Neural progenitor cell (in vitro differentiated cells): ENCODE measurements at regions not wholly inside any gene's neighbourhood (a gene's known extent, or its start where the extent isn't known, plus 50 kb on each side); places are given as distances from the start of the nearest gene placed in this dataset.

Source experiments
- DNase-seq: peaks from one replicate; pipeline ENCODE4 v3.0.0-alpha.2; 2016; ENCODE audit warnings: low spot score
- H2AFZ ChIP-seq: fragments of 200-600 bp; sonication (generic); replicated peaks from 2 replicates; pipeline ENCODE4 v1.6.1; 2016; ENCODE audit warnings: antibody characterized with exemption
- H3F3A ChIP-seq: fragments of 200-600 bp; sonication (generic); 2 replicates; pipeline ENCODE4 v1.6.1; 2016; ENCODE audit warnings: antibody characterized with exemption, low read depth
- H3K27ac ChIP-seq: fragments of 200-600 bp; sonication (generic); 2 replicates; pipeline ENCODE4 v1.5.1; 2016; ENCODE audit warnings: mild to moderate bottlenecking
- H3K27me3 ChIP-seq: fragments of 200-600 bp; sonication (generic); 2 replicates; pipeline ENCODE4 v1.6.1; 2016; ENCODE audit warnings: mild to moderate bottlenecking, moderate library complexity
- H3K36me3 ChIP-seq: fragments of 200-600 bp; sonication (generic); 2 replicates; pipeline ENCODE4 v1.5.1; 2016
- H3K4me1 ChIP-seq: fragments of 200-600 bp; sonication (generic); 2 replicates; pipeline ENCODE4 v1.6.1; 2016; ENCODE audit warnings: mixed run types
- H3K4me2 ChIP-seq: fragments of 200-600 bp; sonication (generic); 2 replicates; pipeline ENCODE4 v1.6.1; 2016
- H3K4me3 ChIP-seq: fragments of 200-600 bp; sonication (generic); 2 replicates; pipeline ENCODE4 v1.5.1; 2016
- H3K79me2 ChIP-seq: fragments of 200-600 bp; sonication (generic); 2 replicates; pipeline ENCODE4 v1.6.1; 2016; ENCODE audit warnings: low read depth
- H3K9ac ChIP-seq: fragments of 200-600 bp; sonication (generic); 2 replicates; pipeline ENCODE4 v1.6.1; 2016
- H3K9me3 ChIP-seq: fragments of 200-600 bp; sonication (generic); 2 replicates; pipeline ENCODE4 v1.5.1; 2016; ENCODE audit warnings: low read depth
- H4K20me1 ChIP-seq: fragments of 200-600 bp; sonication (generic); 2 replicates; pipeline ENCODE4 v1.6.1; 2016; ENCODE audit warnings: low read depth
- H3K27ac Mint-ChIP-seq: 3 replicates; pipeline ENCODE4 v1.8.0; 2021; ENCODE audit warnings: mixed read lengths
- H3K27me3 Mint-ChIP-seq: 2 replicates; pipeline ENCODE4 v1.8.0; 2022; ENCODE audit warnings: low read depth, mild to moderate bottlenecking, inconsistent platforms, moderate library complexity, mixed read lengths; ENCODE audit not compliant: insufficient read depth
- H3K36me3 Mint-ChIP-seq: 3 replicates; pipeline ENCODE4 v1.8.0; 2021; ENCODE audit warnings: mixed read lengths
- H3K4me1 Mint-ChIP-seq: 3 replicates; pipeline ENCODE4 v1.8.0; 2021; ENCODE audit warnings: mixed read lengths
- H3K4me3 Mint-ChIP-seq: 3 replicates; pipeline ENCODE4 v1.8.0; 2021; ENCODE audit warnings: mild to moderate bottlenecking, moderate library complexity, mixed read lengths
- H3K9me3 Mint-ChIP-seq: 3 replicates; pipeline ENCODE4 v1.8.0; 2020; ENCODE audit warnings: mixed read lengths
- EZH2 ChIP-seq: fragments of 200-600 bp; sonication (generic); IDR thresholded peaks from 2 replicates; pipeline ENCODE4 v1.6.1; 2017; ENCODE audit warnings: antibody characterized with exemption, mild to moderate bottlenecking, moderate library complexity
- EZH2phosphoT487 ChIP-seq: fragments of 200-600 bp; sonication (generic); IDR thresholded peaks from 2 replicates; pipeline ENCODE4 v1.6.1; 2017; ENCODE audit warnings: antibody characterized with exemption
- TF ChIP-seq, protein P1 (sequence below): fragments of 200-600 bp; sonication (generic); IDR thresholded peaks from 2 replicates; pipeline ENCODE4 v1.5.1; 2017; ENCODE audit warnings: antibody characterized with exemption, mild to moderate bottlenecking

DNA sequence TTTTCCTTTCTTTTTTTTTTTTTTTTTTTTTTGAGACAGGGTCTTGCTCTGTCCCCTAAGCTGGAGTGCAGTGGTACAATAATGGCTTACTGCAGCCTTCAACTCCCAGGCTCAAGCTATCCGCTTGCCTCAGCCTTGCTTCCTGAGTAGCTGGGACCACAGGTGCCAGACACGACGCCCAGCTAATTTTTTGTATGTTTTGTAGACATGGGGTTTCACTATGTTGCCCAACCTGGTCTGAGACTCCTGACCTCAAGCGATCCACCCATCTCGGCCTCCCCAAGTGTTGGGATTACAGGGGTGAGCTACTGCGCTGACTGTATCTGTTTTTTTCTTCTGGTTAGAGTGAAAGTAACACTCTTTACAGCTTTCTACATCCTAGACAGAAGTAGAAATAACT is 167.9 kb upstream of the FOXN2 start:
- no peaks in the 10 kb centered on the region for H3K27me3 ChIP-seq
- no peaks in the 10 kb centered on the region for H3K4me1 ChIP-seq
- H3K9me3 Mint-ChIP-seq: peaks cover 5% of the 10 kb centered on the region
- no peak for TF ChIP-seq EZH2phosphoT487
- TF ChIP-seq, protein P1, sequence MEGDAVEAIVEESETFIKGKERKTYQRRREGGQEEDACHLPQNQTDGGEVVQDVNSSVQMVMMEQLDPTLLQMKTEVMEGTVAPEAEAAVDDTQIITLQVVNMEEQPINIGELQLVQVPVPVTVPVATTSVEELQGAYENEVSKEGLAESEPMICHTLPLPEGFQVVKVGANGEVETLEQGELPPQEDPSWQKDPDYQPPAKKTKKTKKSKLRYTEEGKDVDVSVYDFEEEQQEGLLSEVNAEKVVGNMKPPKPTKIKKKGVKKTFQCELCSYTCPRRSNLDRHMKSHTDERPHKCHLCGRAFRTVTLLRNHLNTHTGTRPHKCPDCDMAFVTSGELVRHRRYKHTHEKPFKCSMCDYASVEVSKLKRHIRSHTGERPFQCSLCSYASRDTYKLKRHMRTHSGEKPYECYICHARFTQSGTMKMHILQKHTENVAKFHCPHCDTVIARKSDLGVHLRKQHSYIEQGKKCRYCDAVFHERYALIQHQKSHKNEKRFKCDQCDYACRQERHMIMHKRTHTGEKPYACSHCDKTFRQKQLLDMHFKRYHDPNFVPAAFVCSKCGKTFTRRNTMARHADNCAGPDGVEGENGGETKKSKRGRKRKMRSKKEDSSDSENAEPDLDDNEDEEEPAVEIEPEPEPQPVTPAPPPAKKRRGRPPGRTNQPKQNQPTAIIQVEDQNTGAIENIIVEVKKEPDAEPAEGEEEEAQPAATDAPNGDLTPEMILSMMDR: no peak
- TF ChIP-seq EZH2: no peak
- no peak overlapping the region for H2AFZ ChIP-seq
- H3K4me3 ChIP-seq: no peak overlapping the region
- H4K20me1 ChIP-seq: no peaks in the 10 kb centered on the region
- H3K4me2 ChIP-seq: no peak overlapping the region
- H3K27me3 Mint-ChIP-seq: no peaks in the 10 kb centered on the region
- no peak overlapping the region for H3K4me3 Mint-ChIP-seq
- H3K4me1 Mint-ChIP-seq: no peaks in the 10 kb centered on the region
- no peak overlapping the region for H3K9ac ChIP-seq
- no peaks in the 10 kb centered on the region for H3K9me3 ChIP-seq
- H3K36me3 Mint-ChIP-seq: no peaks in the 10 kb centered on the region
- DNase-seq: no peak
- no peak overlapping the region for H3K27ac Mint-ChIP-seq
- no peak overlapping the region for H3K27ac ChIP-seq
- no peaks in the 10 kb centered on the region for H3K79me2 ChIP-seq
- H3K36me3 ChIP-seq: no peaks in the 10 kb centered on the region
- H3F3A ChIP-seq: no peaks in the 10 kb centered on the region

DNA sequence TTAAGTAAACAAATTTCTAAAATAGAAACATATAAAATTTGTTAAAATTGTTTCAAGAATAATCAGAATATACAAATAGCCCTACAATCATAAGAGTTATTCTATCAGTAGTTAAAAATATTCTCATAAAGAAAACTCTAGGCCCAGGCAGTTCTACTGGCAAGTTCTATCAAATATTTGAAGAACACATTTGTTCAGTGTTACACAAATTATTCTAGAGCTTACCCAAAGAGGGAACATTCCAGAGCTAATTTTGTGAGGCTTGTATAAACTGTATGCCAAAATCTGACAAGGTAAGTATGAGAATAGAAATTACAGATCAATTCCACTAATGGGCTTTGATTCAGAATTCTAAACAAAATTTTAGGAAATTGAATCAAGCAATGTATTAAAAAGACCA is 166.8 kb upstream of the FOXN2 start:
- no peaks in the 10 kb centered on the region for H3K27me3 ChIP-seq
- H3K4me3 ChIP-seq: no peak overlapping the region
- no peak for DNase-seq
- H3K9me3 ChIP-seq: no peaks in the 10 kb centered on the region
- no peak overlapping the region for H2AFZ ChIP-seq
- no peaks in the 10 kb centered on the region for H3K4me1 ChIP-seq
- no peaks in the 10 kb centered on the region for H3K4me1 Mint-ChIP-seq
- no peak overlapping the region for H3K4me2 ChIP-seq
- no peak overlapping the region for H3K27ac Mint-ChIP-seq
- H3K79me2 ChIP-seq: no peaks in the 10 kb centered on the region
- no peaks in the 10 kb centered on the region for H3K27me3 Mint-ChIP-seq
- H3K36me3 ChIP-seq: no peaks in the 10 kb centered on the region
- no peaks in the 10 kb centered on the region for H3K9me3 Mint-ChIP-seq
- no peak overlapping the region for H3K27ac ChIP-seq
- TF ChIP-seq EZH2phosphoT487: no peak
- no peak for TF ChIP-seq EZH2
- TF ChIP-seq, protein P1: no peak
- no peaks in the 10 kb centered on the region for H3K36me3 Mint-ChIP-seq
- no peaks in the 10 kb centered on the region for H4K20me1 ChIP-seq
- no peaks in the 10 kb centered on the region for H3F3A ChIP-seq
- H3K4me3 Mint-ChIP-seq: no peak overlapping the region
- no peak overlapping the region for H3K9ac ChIP-seq

DNA sequence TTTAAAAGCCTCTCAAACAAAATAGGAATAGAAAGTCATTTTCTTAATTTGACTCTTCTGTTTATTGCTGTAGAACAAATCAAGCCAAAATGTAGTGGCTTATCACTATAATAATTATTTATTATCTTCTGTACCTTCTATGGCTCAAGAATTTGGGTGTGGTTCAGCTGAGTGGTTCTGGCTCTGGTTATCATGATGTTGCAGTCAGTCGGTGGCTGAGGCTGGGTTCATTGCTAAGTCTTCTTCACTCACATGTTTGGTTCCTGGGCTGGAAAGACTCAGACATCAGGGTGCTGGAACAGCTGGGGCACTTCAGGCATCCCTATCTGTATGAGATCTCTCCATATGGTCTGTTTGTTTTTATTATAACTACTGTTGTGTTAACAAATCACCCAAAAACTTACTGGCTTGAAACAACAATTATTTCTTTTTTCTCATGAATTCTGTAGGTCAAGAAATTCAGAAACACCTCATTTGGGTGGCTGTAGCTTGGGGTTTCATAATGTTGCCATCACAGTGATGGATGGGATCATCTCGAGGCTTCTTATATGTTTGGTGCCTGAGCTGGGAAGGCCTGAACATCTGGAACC is 165.5 kb upstream of the FOXN2 start:
- Histone ChIP-seq H3K4me3 (no peak overlapping the region), H3K9me3 (no peaks in the 10 kb centered on the region), H4K20me1 (no peaks in the 10 kb centered on the region), H2AFZ (no peak overlapping the region), H3K4me1 (no peaks in the 10 kb centered on the region), H3K27me3 (no peaks in the 10 kb centered on the region), H3K4me2 (no peak overlapping the region), H3F3A (no peaks in the 10 kb centered on the region), H3K9ac (no peak overlapping the region), H3K36me3 (no peaks in the 10 kb centered on the region), H3K27ac (no peak overlapping the region), H3K79me2 (no peaks in the 10 kb centered on the region)
- DNase-seq: no peak
- no peaks in the 10 kb centered on the region for H3K36me3 Mint-ChIP-seq
- TF ChIP-seq EZH2: no peak
- H3K27ac Mint-ChIP-seq: no peak overlapping the region
- H3K4me3 Mint-ChIP-seq: no peak overlapping the region
- no peaks in the 10 kb centered on the region for H3K9me3 Mint-ChIP-seq
- H3K4me1 Mint-ChIP-seq: no peaks in the 10 kb centered on the region
- H3K27me3 Mint-ChIP-seq: no peaks in the 10 kb centered on the region

DNA sequence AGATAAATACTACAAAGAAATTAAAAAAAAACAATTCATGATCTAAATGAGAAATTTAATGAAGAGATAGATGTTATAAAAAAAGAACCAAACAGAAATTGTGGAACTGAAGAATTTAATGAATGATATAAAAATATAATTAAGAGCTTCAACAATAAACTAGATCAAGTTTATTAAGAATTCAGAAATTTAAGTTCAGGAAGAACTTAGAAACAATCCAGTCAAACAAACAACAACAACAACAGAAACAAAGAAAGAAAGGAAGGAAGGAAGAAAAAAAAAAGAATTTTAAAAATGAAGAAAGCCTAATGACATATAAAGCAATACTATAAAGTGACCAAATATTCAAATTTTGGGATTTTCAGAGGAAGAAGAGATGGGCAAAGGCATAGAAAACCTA is 157.3 kb upstream of the FOXN2 start:
- H3K4me3 Mint-ChIP-seq: no peak overlapping the region
- no peak overlapping the region for H3K4me3 ChIP-seq
- H3K4me1 ChIP-seq: no peaks in the 10 kb centered on the region
- no peak overlapping the region for H3K27ac Mint-ChIP-seq
- no peaks in the 10 kb centered on the region for H3K9me3 ChIP-seq
- no peak overlapping the region for H2AFZ ChIP-seq
- H3K27me3 ChIP-seq: no peaks in the 10 kb centered on the region
- no peak for TF ChIP-seq EZH2phosphoT487
- TF ChIP-seq, protein P1: no peak
- no peak for TF ChIP-seq EZH2
- no peak for DNase-seq
- H3K27me3 Mint-ChIP-seq: peaks cover 2% of the 10 kb centered on the region
- H3F3A ChIP-seq: no peaks in the 10 kb centered on the region
- H3K27ac ChIP-seq: no peak overlapping the region
- H3K36me3 ChIP-seq: no peaks in the 10 kb centered on the region
- H3K4me2 ChIP-seq: no peak overlapping the region
- H3K9ac ChIP-seq: no peak overlapping the region
- no peaks in the 10 kb centered on the region for H3K4me1 Mint-ChIP-seq
- H3K9me3 Mint-ChIP-seq: peaks cover 19% of the 10 kb centered on the region
- no peaks in the 10 kb centered on the region for H4K20me1 ChIP-seq
- peaks cover 2% of the 10 kb centered on the region for H3K36me3 Mint-ChIP-seq
- H3K79me2 ChIP-seq: no peaks in the 10 kb centered on the region
